Gastroesophageal sphincter (tissue), 3 donors: ENCODE measurements at regions not wholly inside any gene's neighbourhood (a gene's known extent, or its start where the extent isn't known, plus 50 kb on each side); places are given as distances from the start of the nearest gene placed in this dataset.

Experiments used
- CTCF ChIP-seq, 4 experiments: fragments of 200-600 bp in 2 of 4; fragments of 450-650 bp in 2 of 4; sonication (generic) in 1 of 4; IDR thresholded peaks; one replicate each; pipeline ENCODE4 v1.5.1; 2017 to 2019; ENCODE audit warnings: antibody characterized with exemption in 4 of 4, mild to moderate bottlenecking in 2 of 4, moderate library complexity in 2 of 4
- EP300 ChIP-seq: sonication (generic); formaldehyde crosslinking; IDR thresholded peaks from one replicate; pipeline ENCODE4 v1.6.1; 2017; ENCODE audit warnings: antibody characterized with exemption, mild to moderate bottlenecking
- POLR2A ChIP-seq, 2 donors: fragments of 450-650 bp; IDR thresholded peaks; one replicate each; pipeline ENCODE4 v1.6.1; 2017; ENCODE audit warnings: antibody characterized with exemption in 2 of 2, mild to moderate bottlenecking in 2 of 2, moderate library complexity in 1 of 2

- TF ChIP-seq POLR2A (IDR thresholded peaks at IDR 0.05) (no peak), CTCF (IDR thresholded peaks at IDR 0.05) (no peak), EP300 (no peak)
Observed at GRCh38 chr6:82701341-82701740, 337.7 kb downstream of the TPBG start.
